ENCODE measurements at regions not wholly inside any gene's neighbourhood (a gene's known extent, or its start where the extent isn't known, plus 50 kb on each side); places are given as distances from the start of the nearest gene placed in this dataset.
A peak's percentile ranks its signal among the peaks of the same experiment; 100 is the strongest.

DNA sequence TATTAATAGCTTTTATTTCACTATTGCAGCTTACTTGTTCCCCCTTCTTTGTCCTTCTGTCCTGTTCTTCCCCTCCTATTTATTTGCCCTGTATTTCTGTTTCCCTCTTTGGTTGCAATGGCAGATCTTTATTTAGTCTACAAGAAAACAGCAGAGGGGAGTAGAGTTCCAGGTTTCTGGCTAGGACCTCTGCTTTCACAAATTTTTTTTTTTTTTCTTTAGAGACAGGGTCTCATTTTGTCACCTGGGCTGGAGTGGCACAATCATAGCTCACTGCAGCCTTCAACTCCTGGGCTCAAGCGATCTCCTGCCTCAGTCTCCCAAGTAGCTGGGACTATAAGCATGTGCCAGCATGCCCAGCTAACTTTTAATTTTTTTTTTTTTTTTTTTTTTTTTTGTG, 188.1 kb upstream of the SPRED2 start:
- Histone ChIP-seq H3K23ac (ENCODE audit: insufficient read length) (no peak overlapping the region), H3K79me1 (ENCODE audit: low read depth, low read length) (no peaks in the 10 kb centered on the region), H3K27me3 (replicated peaks in 1 of 4; ENCODE audit: control insufficient read depth in 3 of 4, extremely low read depth in 1 of 4, insufficient read depth in 3 of 4, low read length in 3 of 4) (peaks cover 0 to 3% (median 0%) of the 10 kb centered on the region in 4 experiments; a peak in 2 of 7 replicates), H4K8ac (ENCODE audit: extremely low read depth, insufficient read depth, low read length) (no peak overlapping the region), H4K20me1 (replicated peaks in 1 of 2; ENCODE audit: control insufficient read depth in 1 of 2, insufficient read depth in 2 of 2, low read length in 2 of 2) (no peaks in the 10 kb centered on the region), H3K79me2 (ENCODE audit: control insufficient read depth in 1 of 2, insufficient read depth in 2 of 2, low read length in 2 of 2) (no peaks in the 10 kb centered on the region), H3K36me3 (ENCODE audit: control insufficient read depth in 2 of 4, insufficient read depth in 4 of 4, low read length in 3 of 4) (no peaks in the 10 kb centered on the region), H2AFZ (ENCODE audit: low read length) (no peak overlapping the region), H3K18ac (ENCODE audit: extremely low read depth, low read length) (no peak overlapping the region), H2AK5ac (ENCODE audit: low read depth, low read length) (no peak overlapping the region), H3K23me2 (ENCODE audit: low read depth, low read length) (peaks cover 4% of the 10 kb centered on the region; the same call in 1 of the 2 replicates), H3K9me3 (ENCODE audit: insufficient read depth in 2 of 2, low read depth in 1 of 2, low read length in 1 of 2) (no peaks in the 10 kb centered on the region), H3K4ac (replicated peaks; ENCODE audit: insufficient read length, low read depth, low read length) (no peak overlapping the region), H3K4me3 (ENCODE audit: extremely low read depth in 1 of 4, insufficient read depth in 2 of 4, low read depth in 3 of 4, low read length in 4 of 4) (no peak overlapping the region), H3K27ac (ENCODE audit: low read depth, low read length) (no peak overlapping the region), H2BK20ac (ENCODE audit: low read length) (no peak overlapping the region), H3K4me2 (ENCODE audit: insufficient read depth in 1 of 2, low read depth in 2 of 2, low read length in 2 of 2) (no peak overlapping the region), H2BK12ac (ENCODE audit: low read depth, low read length) (no peak overlapping the region), H2BK120ac (replicated peaks; ENCODE audit: low read depth, low read length) (no peak overlapping the region), H2BK5ac (ENCODE audit: low read depth, low read length) (no peak overlapping the region), H4K5ac (ENCODE audit: insufficient read length, low read depth, low read length) (no peak overlapping the region), H3K9ac (replicated peaks in 1 of 4; ENCODE audit: extremely low read depth in 1 of 4, low read depth in 3 of 4, low read length in 3 of 4) (no peak overlapping the region), H2BK15ac (ENCODE audit: low read length) (no peak overlapping the region), H3K4me1 (replicated peaks in 1 of 4; ENCODE audit: control insufficient read depth in 3 of 4, insufficient read depth in 4 of 4, low read length in 3 of 4) (no peaks in the 10 kb centered on the region), H3K56ac (replicated peaks; ENCODE audit: insufficient read length, low read depth, low read length) (no peak overlapping the region), H4K91ac (replicated peaks; ENCODE audit: insufficient read length, low read length) (no peak overlapping the region), H3K14ac (ENCODE audit: insufficient read length) (no peak overlapping the region)
- WGBS, 2 experiments (ENCODE audit: extremely low coverage in 1 of 2, insufficient coverage in 1 of 2, insufficient read length in 1 of 2, insufficient replicate concordance in 2 of 2, low coverage in 1 of 2, low lambda C conversion rate in 2 of 2, missing lambda C conversion rate in 1 of 2) = 100% methylated on average over 1 of the region's 1 CpG; no CpG with 5 or more reads in 1 of the 2 experiments
- POLR2A ChIA-PET (ENCODE audit: partially characterized antibody) = interaction anchor here (0.6 kb wide), 1 partner anchor 12 kb away, joined by 4 read pairs; no protein-coding TSS in a partner anchor
- TF ChIP-seq RAD21 (IDR thresholded peaks at IDR 0.05 in 1 of 2, conservative IDR thresholded peaks at IDR 0.05 in 1 of 2; ENCODE audit: low read depth in 2 of 2, low read length in 2 of 2) = peak; percentile 56 to 59
- TF ChIP-seq, protein P1, sequence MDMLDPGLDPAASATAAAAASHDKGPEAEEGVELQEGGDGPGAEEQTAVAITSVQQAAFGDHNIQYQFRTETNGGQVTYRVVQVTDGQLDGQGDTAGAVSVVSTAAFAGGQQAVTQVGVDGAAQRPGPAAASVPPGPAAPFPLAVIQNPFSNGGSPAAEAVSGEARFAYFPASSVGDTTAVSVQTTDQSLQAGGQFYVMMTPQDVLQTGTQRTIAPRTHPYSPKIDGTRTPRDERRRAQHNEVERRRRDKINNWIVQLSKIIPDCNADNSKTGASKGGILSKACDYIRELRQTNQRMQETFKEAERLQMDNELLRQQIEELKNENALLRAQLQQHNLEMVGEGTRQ (IDR thresholded peaks at IDR 0.05; ENCODE audit: low read length) = no peak
- no peak for TF ChIP-seq EGR1 (IDR thresholded peaks at IDR 0.05; ENCODE audit: borderline replicate concordance, low read depth, low read length)
- TF ChIP-seq, protein P2, sequence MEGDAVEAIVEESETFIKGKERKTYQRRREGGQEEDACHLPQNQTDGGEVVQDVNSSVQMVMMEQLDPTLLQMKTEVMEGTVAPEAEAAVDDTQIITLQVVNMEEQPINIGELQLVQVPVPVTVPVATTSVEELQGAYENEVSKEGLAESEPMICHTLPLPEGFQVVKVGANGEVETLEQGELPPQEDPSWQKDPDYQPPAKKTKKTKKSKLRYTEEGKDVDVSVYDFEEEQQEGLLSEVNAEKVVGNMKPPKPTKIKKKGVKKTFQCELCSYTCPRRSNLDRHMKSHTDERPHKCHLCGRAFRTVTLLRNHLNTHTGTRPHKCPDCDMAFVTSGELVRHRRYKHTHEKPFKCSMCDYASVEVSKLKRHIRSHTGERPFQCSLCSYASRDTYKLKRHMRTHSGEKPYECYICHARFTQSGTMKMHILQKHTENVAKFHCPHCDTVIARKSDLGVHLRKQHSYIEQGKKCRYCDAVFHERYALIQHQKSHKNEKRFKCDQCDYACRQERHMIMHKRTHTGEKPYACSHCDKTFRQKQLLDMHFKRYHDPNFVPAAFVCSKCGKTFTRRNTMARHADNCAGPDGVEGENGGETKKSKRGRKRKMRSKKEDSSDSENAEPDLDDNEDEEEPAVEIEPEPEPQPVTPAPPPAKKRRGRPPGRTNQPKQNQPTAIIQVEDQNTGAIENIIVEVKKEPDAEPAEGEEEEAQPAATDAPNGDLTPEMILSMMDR (IDR thresholded peaks at IDR 0.05; ENCODE audit: control extremely low read depth in 1 of 3, insufficient read depth in 1 of 3, low read depth in 1 of 3, low read length in 3 of 3) = peak in 1 of 3 experiments; percentile 12; a peak in 1 of 4 replicates
- CTCF ChIA-PET (ENCODE audit: partially characterized antibody) = interaction anchor here (0.6 to 4.2 kb wide), 15 partner anchors 12 to 955 kb away, joined by 3 to 23 read pairs (median 4); no protein-coding TSS in a partner anchor
- no peak for DNase-seq (ENCODE audit: low read depth in 1 of 2, low spot score in 2 of 2)
- FAIRE-seq = no peak
